ENCODE measurements at regions not wholly inside any gene's neighbourhood (a gene's known extent, or its start where the extent isn't known, plus 50 kb on each side); places are given as distances from the start of the nearest gene placed in this dataset.

DNA sequence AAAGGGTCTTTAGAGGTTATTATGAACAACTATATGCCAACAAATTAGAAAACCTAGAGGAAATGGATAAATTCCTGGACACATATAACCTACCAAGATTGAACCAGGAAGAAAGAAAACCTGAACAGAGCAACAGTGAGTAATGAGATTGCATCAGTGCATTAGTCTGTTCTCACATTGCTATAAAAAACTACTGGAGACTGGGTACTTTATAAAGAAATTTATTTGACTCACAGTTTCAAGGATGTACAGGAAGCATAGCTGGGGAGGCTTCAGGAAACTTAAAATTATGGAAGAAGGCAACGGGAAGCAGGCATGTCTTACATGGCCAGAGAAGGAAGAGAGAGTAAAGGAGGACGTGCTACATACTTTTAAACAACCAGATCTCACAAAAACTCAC is 70.8 kb upstream of the GNAZ start:
- DNase-seq (ENCODE audit: low spot score), result no peak

DNA sequence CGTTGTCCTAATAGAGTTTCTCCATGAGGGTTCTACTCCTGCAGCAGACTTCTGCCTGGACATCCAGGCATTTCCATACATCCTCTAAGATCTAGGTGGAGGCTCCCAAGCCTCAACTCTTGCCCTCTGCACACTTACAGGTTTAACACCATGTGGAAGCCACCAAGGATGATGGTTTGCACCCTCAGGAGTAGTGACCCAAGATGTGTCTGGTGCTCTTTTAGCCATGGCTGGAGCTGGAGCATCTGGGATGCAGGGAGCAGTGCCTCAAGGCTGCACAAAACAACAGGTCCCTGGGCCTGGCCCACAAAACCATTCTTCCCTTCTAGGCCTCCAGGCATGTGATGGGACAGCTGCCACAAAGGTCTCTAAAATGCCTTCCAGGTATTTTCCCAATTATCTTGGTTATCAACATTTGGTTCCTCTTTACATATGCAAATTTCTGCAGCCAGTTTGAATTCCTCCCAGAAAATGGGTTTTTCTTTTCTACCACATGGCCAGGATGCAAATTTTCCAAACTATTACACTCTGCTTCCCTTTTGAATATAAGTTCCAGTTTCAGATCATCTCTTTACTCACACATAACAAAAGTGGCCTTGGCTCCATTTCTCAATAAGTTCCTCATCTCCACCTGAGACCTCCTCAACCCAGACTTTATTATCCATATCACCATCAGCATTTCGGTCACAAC is 69.5 kb upstream of the GNAZ start:
- DNase-seq (ENCODE audit: low spot score), result no peak

DNA sequence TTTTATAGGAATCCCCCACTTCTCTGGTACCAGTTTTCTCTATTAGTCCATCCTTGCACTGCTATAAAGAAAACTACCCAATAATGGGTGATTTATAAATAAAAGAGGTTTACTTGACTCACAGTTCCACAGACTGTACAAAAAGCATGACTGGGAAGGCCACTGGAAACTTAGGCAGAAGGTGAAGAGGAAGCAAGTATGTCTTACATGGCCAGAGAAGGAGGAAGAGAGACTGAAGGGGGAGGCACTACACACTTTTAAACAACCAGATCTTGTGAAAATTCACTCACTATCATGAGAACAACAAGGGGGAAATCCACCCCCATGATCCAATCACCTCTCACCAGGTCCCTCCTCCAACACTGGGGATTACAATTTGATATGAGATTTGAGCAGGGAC is 68.9 kb upstream of the GNAZ start:
- DNase-seq (ENCODE audit: low spot score), result no peak

DNA sequence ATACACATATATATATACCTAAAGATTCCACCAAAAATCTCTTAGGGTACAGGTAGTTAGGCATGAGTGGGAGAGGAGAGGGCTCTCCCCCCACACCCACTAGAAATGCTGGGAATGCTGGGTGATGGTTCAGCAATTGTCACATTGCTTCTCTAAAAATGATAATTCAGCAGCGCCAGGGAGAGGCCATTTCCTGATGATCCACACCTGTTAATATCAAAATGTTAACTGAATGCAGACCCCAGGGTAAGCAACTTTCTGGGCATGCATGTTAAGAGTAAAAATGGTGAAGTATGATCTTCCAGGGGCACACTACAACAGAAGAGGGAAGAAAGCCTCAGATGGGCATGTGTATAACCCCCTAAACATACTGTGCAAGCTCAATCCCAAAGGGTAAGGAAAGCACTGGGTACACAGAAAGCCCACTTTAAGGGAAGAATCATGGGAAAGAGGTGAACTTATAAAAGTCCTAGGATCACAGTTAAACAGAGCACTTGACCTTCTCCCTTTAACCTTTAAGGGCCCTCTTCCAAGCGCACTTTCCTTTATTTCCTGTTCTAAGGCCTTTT is 67.6 kb upstream of the GNAZ start:
- no peak for DNase-seq (ENCODE audit: low spot score)

DNA sequence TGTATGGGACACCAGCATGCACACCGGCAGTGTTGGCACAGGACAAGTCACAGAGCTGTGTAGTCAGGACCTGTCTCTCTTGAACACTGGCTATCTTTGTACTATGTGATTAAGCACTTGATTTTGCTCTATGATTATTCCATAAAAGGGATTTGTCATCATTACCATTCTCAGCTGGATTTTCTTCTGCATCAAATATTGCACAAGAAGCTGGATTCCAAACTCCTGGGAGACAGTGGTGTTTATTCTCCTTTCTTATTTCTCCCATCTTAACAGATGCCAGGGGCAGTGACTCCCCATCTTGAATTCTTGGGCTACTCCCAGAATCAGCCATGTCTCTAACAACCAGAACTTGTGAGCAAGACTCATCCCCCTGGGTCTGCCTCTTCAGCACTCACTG is 62.5 kb upstream of the GNAZ start:
- no peak for DNase-seq (ENCODE audit: low spot score)

DNA sequence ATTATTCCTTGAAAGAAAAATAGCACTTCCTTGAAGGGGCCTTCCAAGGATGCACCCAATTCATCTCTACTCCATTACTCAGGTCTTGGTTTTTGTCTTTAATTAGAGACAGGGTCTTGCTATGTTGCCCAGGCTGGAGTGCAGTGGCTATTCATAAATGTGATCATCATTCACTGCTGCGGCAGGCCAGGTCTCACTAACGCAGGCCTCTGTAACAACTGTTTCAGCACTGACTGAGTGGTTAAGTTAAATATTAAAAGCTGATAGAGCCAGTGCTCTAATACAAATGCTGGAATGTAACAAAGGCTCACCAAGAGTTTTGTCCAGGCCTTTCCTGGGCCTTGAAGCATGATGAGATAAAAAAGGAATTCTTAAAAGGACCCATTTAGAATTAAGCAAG is 61.4 kb upstream of the GNAZ start:
- DNase-seq (ENCODE audit: low spot score), result no peak
